ENCODE measurements at regions not wholly inside any gene's neighbourhood (a gene's known extent, or its start where the extent isn't known, plus 50 kb on each side); places are given as distances from the start of the nearest gene placed in this dataset.

- H3K4me3 ChIP-seq: no peak overlapping the region
- H3K27me3 ChIP-seq: no peaks in the 10 kb centered on the region
- no peak for DNase-seq (ENCODE audit: extremely low spot score in 2 of 2)
- no peak for TF ChIP-seq POLR2A (IDR thresholded peaks at IDR 0.05)
- intact Hi-C loops (cut with DNase I): no loop called here
- H3K4me1 ChIP-seq: no peaks in the 10 kb centered on the region
- no peaks in the 10 kb centered on the region for H3K36me3 ChIP-seq
- H3K9me3 ChIP-seq: no peaks in the 10 kb centered on the region
- H3K27ac ChIP-seq: no peak overlapping the region
These were observed 578.2 kb downstream of the KLHL13 start for GRCh38 chrX:117538178-117539089.

DNA sequence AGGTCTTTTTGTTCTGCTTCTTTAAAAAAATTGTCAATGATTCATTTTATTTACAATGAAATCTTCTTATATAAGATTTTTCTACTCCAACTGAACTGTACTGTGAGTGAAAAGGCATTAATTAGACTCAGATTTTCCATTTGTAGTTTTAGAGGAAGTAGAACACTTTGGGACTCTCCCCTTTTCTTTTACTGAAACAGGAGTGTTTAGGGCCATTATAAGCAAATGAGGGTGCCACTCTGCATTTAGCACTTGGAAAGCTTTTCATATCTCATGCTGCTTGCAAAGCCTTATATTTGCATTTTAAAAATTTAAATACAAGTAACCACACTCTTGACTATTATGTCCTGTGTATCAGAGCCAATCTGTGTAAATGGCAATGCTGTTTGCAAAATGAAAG, 584.3 kb downstream of the KLHL13 start:
- Histone ChIP-seq H3K36me3 (no peaks in the 10 kb centered on the region), H3K27ac (no peak overlapping the region), H3K27me3 (no peaks in the 10 kb centered on the region), H3K4me1 (no peaks in the 10 kb centered on the region), H3K4me3 (no peak overlapping the region), H3K9me3 (no peaks in the 10 kb centered on the region)
- TF ChIP-seq POLR2AphosphoS5 (IDR thresholded peaks at IDR 0.05; ENCODE audit: insufficient read depth in 1 of 2, low read depth in 1 of 2) (no peak), POLR2A (IDR thresholded peaks at IDR 0.05) (no peak)
- TF ChIP-seq, protein P1, sequence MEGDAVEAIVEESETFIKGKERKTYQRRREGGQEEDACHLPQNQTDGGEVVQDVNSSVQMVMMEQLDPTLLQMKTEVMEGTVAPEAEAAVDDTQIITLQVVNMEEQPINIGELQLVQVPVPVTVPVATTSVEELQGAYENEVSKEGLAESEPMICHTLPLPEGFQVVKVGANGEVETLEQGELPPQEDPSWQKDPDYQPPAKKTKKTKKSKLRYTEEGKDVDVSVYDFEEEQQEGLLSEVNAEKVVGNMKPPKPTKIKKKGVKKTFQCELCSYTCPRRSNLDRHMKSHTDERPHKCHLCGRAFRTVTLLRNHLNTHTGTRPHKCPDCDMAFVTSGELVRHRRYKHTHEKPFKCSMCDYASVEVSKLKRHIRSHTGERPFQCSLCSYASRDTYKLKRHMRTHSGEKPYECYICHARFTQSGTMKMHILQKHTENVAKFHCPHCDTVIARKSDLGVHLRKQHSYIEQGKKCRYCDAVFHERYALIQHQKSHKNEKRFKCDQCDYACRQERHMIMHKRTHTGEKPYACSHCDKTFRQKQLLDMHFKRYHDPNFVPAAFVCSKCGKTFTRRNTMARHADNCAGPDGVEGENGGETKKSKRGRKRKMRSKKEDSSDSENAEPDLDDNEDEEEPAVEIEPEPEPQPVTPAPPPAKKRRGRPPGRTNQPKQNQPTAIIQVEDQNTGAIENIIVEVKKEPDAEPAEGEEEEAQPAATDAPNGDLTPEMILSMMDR (IDR thresholded peaks at IDR 0.05): no peak
- intact Hi-C loops (cut with DNase I): no loop called here
- no peak for DNase-seq (ENCODE audit: extremely low spot score in 2 of 2)

GRCh38 chrX:117522725-117523700, 593.6 kb downstream of the KLHL13 start:
- DNase-seq (ENCODE audit: extremely low spot score in 2 of 2): no peak
- H3K9me3 ChIP-seq: no peaks in the 10 kb centered on the region
- no peaks in the 10 kb centered on the region for H3K27me3 ChIP-seq
- no peaks in the 10 kb centered on the region for H3K4me1 ChIP-seq
- H3K4me3 ChIP-seq: no peak overlapping the region
- intact Hi-C loops (cut with DNase I): loop anchor here (5.0 kb wide), 1 partner anchor 1979 kb away; no protein-coding TSS in a partner anchor
- no peaks in the 10 kb centered on the region for H3K36me3 ChIP-seq
- no peak overlapping the region for H3K27ac ChIP-seq
- TF ChIP-seq, protein P1 (IDR thresholded peaks at IDR 0.05): no peak
- no peak for TF ChIP-seq POLR2A (IDR thresholded peaks at IDR 0.05)
- TF ChIP-seq POLR2AphosphoS5 (IDR thresholded peaks at IDR 0.05; ENCODE audit: insufficient read depth in 1 of 2, low read depth in 1 of 2): no peak

DNA sequence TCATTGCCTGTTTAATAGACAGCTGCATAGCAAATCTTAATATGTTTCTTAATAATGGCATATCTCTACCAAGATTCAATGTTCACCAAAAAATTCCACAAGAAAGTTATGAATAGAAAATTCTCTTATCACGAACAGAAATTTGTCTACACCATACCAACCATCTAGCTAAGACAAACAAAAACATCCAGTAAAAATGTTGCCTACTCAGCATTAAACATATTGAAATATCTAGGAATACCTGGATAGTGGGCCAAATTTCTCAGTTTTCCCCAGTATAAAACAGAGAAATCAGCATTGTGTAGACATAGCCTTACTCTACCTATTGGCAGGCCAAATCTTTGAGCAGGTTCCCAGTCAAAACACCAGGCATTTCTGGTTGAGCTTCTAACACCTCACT, 598.6 kb downstream of the KLHL13 start:
- no peaks in the 10 kb centered on the region for H3K4me1 ChIP-seq
- no peaks in the 10 kb centered on the region for H3K36me3 ChIP-seq
- no peaks in the 10 kb centered on the region for H3K9me3 ChIP-seq
- TF ChIP-seq POLR2A (IDR thresholded peaks at IDR 0.05) (no peak), POLR2AphosphoS5 (IDR thresholded peaks at IDR 0.05; ENCODE audit: insufficient read depth in 1 of 2, low read depth in 1 of 2) (no peak)
- TF ChIP-seq, protein P1 (IDR thresholded peaks at IDR 0.05): no peak
- intact Hi-C loops (cut with DNase I): no loop called here
- H3K27ac ChIP-seq: no peak overlapping the region
- H3K4me3 ChIP-seq: no peak overlapping the region
- peaks cover 3% of the 10 kb centered on the region for H3K27me3 ChIP-seq
- DNase-seq (ENCODE audit: extremely low spot score in 2 of 2): no peak

DNA sequence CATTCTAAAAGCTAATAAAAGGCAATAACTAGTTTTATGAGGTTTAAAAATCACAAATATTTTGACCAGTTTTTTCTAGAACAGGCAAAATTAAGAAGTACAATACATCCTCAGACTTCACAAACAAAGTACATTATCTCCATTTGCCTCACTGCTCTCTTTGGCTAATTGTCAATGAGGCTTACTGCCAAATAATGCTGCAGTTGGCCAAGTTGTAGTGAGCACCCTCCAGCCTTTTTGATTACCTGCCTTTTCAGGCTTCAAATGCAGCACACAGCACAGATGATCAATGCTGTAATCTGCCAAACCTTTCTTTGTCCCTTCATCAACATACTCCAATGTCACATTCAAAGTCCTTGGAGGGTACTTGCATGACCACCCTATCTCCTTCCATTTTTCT, 605.2 kb downstream of the KLHL13 start:
- no peaks in the 10 kb centered on the region for H3K36me3 ChIP-seq
- peaks cover 3% of the 10 kb centered on the region for H3K27me3 ChIP-seq
- no peaks in the 10 kb centered on the region for H3K4me1 ChIP-seq
- no peaks in the 10 kb centered on the region for H3K9me3 ChIP-seq
- DNase-seq (ENCODE audit: extremely low spot score in 2 of 2): no peak
- H3K4me3 ChIP-seq: no peak overlapping the region
- H3K27ac ChIP-seq: no peak overlapping the region
- intact Hi-C loops (cut with DNase I): no loop called here
- no peak for TF ChIP-seq POLR2AphosphoS5 (IDR thresholded peaks at IDR 0.05; ENCODE audit: insufficient read depth in 1 of 2, low read depth in 1 of 2)
- TF ChIP-seq, protein P1 (IDR thresholded peaks at IDR 0.05): no peak
- no peak for TF ChIP-seq POLR2A (IDR thresholded peaks at IDR 0.05)

All from vagina (tissue), 2 donors.